NCI-H146 (cell line): ENCODE measurements at regions not wholly inside any gene's neighbourhood (a gene's known extent, or its start where the extent isn't known, plus 50 kb on each side); places are given as distances from the start of the nearest gene placed in this dataset.

ENCODE experiments used
- DNase-seq: peaks from one replicate; lab custom pipeline; 2025; lab: John Stamatoyannopoulos, UW

DNA sequence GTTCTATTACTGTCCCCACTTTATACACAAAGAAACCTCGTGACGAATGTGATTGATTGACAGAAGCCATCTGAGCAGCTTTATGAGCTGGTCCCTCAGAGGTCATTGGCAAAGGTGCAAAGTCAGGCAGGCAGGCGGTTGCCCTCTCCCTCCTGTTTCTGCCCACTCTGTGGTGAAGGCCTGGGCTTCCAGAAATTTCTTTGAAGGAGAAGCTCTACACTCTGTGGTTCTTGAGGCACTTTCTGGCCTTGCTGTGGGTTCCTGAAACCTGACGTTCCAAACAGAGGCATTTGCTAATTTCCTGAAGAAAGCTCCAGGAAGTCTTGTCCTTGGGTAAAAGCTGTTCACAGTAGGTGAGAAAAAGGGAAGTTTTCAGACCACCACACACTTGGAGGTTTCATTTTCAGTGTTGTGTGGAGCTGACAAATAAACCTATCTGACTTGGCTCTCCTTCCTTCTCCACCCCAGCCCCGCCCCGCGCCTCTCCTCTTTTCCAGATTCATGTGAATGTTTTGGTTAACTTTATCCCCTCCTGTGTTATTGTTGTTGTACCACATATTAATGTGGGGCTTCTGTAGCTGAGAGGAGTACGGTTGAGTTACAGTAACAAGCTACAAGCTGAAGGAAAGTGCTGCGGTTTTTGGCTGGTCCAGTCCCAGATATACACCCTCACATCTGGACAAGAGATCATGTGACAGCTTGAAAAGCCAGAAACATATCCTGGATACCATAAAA is 274.1 kb downstream of the CLIC5 start:
- DNase-seq, result no peak

DNA sequence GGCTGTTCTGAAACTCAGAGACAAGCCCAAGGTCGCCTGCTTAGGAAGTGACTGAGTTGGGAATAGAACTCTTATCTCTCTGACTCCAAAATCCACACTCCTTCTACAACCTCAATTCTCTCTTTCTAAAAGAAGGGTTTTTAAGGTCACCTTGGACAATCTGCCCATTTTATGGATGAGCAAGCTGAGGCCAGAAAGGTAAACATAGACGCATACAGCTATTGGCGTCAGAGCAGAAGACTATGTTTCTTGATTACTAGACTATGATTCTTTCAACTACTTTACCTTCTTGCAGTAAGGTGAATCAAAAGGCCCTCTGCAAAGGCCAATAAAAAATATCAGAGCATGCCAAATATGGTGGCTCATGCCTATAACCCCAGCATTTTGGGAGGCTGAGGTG is 276.6 kb downstream of the CLIC5 start:
- DNase-seq, result no peak

DNA sequence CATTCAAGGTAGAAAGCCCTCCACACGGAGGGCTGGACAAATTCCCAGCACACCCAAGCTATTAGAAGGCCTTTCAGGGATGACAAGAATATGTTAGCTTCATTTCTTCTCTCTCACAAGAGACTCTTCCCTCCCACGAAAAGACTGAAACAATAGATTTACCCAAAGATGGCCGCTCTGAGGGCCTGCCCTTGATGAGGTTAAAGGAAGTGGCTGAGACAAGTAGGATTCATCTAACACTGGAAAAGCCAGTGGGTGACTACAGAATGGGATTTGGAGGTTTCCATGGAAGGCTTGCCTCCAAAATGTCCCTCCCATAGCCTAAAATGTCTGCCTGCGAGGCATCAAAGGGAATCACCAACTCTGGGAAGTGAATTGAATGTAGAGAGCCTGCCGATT is 277.6 kb downstream of the CLIC5 start:
- DNase-seq, result no peak

DNA sequence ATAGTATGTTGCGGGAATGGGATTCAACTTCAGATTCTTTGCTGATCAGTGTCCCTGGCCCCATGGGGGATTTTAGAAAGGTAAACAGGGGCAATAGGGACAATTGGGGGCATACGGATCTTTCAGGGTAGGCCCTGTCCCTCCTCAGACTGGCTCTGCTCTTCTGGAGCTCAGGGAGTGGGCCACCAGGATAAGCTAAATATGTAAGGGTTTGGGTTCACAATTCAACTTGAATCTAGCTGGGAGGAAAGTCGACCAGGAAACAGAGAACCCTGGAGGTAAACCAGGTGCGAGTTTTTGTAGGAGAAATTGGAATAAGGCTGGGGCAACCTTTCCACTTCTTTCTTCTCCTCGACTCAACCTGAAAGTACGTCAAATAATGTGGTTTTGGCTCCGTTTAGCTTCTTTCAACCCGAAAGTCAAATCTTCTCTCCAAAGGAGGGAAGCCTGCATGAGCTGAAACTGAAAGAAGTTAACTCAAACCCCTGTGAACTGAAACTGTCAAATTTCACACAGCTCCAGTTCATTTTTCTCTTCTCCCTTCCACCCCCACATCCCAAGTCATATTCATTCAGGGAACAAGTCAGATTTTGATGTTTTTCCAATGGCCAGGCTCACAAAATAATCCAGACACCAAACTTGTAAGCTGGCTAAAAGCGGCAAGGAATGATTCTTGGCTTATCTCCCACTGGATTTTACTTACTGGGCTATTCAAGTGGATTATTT is 278.2 kb downstream of the CLIC5 start:
- no peak for DNase-seq

DNA sequence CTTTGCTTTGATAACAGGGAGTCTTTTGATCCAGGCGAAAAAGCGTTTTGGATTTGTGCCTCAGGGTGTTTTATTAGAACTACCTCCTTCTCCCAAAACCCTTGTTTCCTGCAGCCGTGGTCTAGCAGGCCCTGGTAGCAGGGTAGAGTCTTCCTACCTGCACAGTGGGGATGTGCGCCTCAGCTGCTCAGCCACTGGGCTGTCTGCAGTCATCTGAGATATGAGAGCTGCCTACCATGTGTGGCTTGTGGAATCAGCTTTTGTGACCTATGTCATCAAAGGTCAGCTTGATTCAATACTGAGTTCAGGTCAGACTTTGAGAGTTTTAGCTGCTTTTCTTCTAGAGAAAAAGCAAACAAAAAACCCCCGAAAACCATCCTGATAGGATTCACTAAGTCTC is 279.5 kb downstream of the CLIC5 start:
- DNase-seq, result no peak

DNA sequence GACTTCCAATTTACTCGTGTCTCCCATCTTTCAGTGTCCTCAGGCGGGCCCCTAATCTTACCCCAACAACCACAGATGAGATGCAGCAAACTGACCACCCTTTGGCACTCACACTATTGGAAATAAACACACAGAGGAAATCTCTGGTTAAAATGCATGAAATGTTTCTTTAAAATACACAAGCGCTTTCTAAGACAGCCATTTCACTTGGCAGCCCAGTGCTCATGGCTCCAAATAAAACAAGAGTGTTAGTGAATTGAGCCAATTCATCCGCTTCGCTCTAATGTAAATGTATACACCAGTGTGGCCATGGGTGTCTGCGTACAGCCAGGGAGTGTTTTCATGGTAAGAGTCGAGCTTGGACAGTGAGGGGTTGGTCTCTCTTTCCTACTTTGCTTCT is 282.9 kb downstream of the CLIC5 start:
- DNase-seq, result no peak

DNA sequence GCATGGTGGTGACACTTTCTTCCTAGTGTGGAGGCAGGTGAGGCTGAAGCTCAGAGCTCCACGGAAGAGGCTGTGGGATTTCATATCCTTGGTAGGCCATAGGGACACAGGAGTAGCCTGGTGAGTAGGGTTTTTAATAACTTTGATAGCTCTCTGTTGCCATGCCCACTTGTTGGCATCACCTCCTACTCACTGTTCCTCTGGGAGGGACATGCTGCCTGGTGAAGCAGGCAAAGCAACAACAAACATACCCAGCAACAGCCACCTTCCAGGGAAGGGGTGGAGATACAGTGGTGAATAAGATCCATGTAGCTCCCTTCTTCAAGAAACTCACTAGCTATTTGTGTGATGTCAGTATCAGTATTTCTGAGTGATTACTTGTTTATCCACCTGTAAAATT is 285.4 kb downstream of the CLIC5 start:
- DNase-seq, result no peak

DNA sequence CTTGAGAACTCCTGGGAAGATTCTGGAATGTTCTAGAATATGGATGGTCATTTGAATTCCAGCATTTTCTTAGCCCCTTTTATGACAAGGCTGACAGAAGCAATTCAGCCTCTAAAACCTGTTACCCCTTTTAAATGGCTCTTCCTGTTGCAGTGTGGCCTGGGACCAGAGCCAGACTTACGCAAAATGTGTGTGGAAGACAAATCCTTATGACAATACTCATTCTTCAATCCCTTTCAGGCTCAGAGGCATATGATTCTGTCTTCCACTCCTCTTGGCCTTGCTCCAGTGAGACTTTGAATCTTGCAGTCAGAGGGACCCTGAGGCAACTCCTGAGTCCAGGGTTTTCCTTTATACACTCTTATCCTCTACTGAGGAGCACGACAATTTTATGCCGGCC is 287.0 kb downstream of the CLIC5 start:
- DNase-seq, result no peak

DNA sequence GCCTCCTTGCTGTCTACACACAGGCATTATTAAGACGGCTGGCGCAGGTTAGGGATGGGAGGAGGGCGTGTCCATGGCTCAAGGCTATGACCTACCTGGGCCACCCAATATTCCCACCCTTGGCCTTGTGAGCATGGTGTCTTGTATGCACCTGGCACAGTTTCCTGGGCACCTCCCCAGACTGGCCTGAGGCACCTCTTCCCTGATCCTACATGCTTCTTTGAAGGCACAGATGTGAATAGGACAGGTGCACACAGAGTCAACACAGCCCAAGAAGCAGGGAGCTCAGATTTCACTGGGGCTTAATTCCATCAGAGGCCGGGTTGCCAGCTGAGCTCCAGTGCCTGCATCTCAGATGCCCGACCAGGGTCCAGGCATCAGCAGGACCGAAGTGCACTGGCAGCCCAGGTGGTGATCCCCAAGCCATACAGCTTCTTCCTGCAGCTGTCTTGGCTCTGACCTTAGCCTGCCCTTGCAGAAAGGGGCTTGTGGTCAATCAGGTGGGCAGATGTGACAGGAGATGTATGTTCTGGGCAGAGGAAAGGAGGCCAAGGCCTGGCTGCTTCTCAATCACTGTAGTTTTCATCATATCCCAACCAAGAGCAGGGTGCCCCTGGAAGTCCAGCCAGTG is 287.7 kb downstream of the CLIC5 start:
- DNase-seq, result no peak

DNA sequence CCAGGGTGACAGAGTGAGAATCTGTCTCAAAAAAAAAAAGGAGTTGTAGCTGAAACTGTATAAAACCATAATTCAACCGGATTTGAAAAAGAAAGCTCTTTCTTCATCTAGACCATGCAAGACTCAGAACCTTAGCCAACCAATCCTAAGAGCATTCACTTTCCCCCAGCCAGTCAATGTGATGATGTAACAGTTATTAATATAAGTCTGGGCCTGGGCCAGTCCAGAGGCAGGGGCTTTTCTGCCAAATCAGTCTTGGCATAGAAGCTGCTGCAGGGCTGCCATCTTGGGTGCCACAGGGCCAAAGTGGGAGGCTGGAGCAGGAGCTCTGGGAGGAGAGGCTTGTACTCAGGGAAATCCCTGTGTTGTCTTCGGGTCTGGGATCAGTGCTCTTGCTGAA is 288.4 kb downstream of the CLIC5 start:
- DNase-seq, result no peak

DNA sequence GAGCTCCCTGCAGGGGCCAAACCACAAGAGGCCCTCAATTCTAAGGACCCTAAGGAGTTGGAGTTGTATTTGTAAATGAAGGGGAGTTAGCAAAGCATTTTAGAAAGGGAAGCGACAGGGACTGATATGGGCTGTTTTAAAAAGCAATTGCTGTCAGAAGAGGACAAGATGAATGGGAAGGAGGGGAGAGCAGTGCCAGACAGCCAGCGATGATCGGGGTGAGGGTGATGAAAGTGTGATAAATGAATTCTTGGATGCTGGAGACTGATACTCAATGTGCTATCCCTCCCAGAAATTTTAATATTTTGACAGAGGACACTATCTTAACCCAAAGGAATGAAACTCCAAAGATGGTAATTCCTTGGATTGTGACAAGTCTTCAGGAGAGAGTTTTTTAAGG is 289.2 kb downstream of the CLIC5 start:
- no peak for DNase-seq

DNA sequence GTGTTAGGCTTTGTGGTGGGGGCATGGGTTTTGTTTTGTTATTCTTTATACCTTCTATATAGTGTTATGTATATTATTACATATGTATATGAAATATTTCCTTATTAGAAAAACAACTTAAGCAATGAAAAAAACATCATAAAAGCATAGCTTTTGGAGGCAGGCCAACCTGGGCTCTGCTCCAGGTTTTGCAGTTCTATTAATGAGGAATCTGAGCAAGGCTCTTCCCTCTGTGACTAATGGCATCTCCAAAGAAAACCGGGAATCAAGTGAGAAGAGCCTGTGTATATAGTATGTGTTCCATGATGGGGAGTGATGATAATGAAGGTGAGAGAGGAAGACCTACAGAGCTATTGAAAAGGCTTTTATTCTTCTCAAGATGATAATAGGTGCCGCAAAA is 291.1 kb downstream of the CLIC5 start:
- no peak for DNase-seq

DNA sequence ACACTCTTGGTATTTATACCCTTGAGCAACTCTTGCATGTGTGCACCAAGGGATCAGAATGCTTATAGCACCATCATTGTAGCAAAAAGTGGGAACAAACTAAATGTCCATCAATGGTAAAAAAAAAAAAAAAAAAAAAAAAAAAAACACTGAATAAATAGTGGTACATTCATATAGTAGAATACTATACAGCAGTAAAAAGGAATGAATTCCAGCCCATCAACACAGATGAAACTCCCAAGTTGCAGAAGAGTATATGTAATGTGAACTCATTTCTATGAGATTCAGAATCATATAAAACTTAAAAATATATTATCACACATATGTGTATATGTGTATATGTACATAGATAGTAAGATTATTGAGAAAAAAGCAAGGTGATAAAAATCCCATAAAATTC is 291.6 kb downstream of the CLIC5 start:
- DNase-seq, result no peak

DNA sequence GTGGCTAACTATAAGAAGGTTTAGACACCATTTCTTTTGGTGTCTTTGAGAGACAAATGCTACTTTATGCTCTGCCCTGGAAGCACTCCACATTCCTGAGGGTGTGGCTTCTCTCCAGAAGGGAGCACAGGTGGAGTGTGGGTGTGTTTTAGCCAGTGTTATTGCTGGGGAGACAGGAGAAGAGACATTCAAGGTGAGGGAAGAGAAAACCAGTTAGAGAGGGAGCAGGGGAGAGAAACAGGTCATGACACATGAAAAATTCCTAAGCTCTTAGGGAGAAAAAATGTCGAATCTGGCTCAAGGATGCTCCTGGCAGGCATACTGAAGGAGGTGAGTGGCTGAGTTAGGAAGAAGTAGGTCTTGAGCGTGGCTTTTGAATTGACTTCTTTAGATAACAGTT is 292.8 kb downstream of the CLIC5 start:
- DNase-seq, result no peak

DNA sequence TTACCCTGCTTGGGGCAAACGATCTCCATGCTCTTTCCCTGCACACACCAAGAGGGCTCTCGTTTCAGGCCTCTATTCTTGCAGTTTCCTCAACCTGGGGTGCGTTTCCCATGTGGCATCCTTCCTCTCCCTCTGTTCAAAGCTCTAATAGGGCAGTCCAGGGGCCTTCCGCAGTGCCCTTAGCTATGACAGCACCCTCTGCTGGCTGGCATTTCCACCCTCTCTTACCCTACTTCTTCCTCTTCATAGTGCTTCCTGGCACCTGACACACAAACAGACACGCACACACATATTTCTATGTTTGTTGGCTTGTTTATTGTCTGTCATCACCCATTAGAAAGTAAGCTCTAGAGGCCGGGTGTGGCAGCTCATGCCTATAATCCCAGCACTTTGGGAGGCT is 294.0 kb downstream of the CLIC5 start:
- no peak for DNase-seq

DNA sequence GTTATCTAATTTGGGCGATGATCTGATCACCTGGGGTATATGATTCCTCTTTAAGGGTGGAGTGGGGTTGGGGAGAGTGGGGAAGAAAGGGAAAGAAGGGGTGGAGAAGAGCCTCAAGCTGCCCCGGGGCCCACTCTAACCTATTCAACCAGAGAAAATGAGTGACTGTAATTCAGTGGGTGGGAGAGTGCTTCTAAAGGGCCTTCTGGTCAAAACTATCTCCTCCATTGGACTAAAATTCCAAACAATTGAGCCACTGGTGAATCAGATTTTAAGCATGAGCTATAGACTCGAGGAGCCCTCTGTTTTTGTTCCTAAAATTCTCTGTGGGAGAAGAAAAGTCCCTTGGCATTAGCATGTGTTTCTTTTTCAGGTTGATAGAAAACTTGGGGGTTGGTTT is 296.8 kb downstream of the CLIC5 start:
- no peak for DNase-seq

DNA sequence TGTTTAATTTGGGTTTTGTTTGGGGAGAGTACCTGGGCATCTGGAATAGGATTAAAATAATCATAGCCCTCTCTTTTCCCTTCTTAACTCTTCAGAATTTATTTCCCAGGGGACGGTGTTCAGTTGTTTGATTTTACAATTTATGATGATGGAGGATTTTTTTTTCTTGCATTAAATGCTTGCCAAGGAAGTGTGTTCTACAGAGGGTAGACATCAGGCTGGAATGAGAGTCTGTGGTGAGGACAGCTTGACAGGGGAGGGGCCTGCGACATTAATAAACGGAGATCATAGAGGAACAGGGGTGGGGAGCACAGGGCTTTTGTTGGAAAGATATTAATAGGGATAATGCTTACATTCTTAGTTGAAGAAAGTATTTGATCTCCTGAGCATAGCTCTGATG is 297.5 kb downstream of the CLIC5 start:
- no peak for DNase-seq

DNA sequence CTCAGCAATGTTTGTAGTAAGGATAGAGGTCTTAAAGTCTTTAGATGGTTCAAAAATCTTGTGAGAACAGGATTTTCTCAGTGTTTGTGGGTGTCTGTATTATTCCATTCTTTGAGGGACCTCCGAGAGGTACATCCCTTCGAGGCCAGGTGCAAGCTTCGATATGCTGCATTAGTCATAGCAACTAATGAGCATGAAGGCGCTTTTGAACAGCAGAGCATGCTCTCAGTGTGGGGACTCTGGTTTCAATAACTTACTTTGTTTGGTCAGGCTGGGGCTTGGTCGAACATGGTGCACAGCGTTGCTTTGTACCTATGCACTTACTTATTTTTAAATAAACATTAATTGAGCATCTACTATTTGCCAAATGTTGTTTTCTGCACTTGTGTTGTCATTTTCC is 297.9 kb downstream of the CLIC5 start:
- DNase-seq, result no peak

DNA sequence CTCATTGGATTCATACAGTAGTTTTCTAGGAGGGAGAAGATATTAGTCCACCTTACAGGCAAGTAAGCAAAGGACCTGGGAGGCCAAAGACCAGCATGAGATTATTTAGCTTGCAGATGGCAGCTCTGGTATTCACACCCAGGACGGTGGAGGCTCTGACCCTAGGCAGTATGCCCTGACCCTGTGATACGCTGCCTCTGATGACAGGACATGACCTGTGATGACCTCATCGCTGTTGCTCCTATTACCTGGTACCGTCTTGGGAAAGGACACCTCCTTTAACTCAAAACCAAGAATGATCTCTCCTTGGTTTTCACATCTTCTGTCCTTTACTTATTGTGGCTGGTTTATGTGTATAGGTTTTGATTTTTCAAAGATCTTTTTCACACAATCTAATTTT is 298.6 kb downstream of the CLIC5 start:
- no peak for DNase-seq

DNA sequence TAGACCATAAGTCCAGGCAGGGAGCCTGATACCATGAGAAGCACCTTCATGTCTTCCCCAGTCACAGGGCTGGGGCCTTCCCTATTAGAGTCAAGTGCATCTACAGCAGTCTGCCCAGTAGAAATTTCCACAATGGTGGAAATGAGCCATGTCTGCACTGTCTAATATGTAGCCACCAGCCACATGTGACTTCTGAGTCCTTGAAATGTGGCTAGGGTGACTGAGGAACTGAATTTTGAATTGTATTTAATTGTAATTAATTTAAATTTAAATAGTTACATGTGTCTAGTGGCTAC is 300.2 kb downstream of the CLIC5 start:
- no peak for DNase-seq

DNA sequence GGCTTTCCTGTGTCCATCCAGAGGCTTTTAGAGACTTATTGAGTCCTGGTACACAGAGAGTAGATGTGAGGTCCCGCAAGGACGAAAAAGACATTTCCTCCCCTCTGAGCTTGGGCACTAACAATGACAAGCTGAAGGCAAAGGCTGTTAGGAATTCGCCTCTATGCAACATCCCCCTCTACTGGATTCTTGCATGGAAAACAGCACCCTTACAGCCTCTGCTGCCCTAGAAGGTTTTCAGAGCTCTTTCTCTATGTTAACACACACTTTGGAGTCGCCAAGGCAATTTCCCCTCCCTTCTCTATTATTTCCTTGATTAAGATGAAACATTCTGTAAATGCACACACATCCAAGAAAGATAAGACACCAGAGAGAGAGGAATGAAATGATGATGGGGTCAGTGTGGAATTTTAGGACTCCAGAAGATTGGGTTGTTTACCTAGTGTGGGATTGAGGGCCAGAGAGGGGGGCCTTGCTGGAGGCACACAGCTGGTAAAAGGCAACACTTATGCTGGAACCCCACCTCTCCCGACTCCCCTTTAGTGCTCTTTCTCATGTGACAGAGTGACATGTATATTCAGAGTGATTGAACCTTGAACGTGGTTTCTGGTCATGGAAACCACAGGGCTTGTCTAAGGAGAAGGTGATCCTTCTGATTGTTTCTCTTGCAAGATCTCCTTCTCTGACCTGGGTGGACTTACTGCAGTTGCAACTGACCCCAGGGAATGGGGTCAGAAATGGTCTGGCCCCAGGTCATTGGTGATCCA is 300.7 kb downstream of the CLIC5 start:
- peak; percentile 2 for DNase-seq

DNA sequence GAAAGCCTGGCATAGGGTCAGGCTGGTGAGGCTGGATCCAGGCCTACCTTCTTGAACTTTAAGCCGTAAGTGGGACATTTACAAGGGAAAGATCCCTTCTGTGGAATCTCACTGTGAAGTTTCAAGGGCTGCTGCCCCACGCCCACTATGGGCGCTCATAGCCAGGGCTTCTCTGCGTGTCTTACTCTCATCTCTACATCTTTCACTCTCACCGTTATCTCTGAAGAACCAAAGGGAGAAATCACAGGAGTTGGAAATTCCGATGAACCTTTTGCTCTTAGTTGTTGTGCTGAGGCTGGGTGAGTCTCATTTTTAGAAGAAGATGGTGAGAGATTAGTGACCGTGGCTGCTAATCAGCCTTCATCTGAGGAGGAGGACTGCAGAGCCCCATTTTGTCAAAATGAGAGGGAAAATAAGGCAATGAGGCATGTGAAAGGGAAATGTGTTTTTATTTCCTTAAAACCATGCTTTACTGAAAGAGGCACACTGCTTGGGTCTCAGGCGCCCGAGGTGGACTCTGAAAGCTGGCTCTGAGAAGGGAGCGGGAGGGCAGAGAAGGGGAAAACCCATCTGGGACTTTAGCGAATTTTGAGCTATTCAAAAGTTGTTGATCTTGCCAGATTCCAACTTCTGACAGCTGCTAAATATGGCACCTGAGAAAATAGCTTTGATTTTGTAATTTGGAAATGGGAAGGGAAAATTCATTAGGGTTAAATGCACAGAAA is 301.5 kb downstream of the CLIC5 start:
- no peak for DNase-seq
